DOHH2 (cell line): ENCODE measurements at regions not wholly inside any gene's neighbourhood (a gene's known extent, or its start where the extent isn't known, plus 50 kb on each side); places are given as distances from the start of the nearest gene placed in this dataset.

Experiments used
- H3F3A ChIP-seq: fragments of 200-600 bp; sonication (generic), shearing (Covaris generic); 2 replicates; pipeline ENCODE4 v1.6.0; 2016; ENCODE audit warnings: antibody characterized with exemption, mild to moderate bottlenecking; ENCODE audit not compliant: control insufficient read depth, insufficient read depth
- H3K27ac ChIP-seq: fragments of 200-600 bp; sonication (generic); 2 replicates; pipeline ENCODE4 v1.5.1; 2014; ENCODE audit warnings: low read depth, mild to moderate bottlenecking, low read length, moderate library complexity
- H3K27me3 ChIP-seq: fragments of 200-600 bp; sonication (generic); 2 replicates; pipeline ENCODE4 v1.6.1; 2014; ENCODE audit warnings: mild to moderate bottlenecking, low read length, mixed read lengths; ENCODE audit not compliant: control insufficient read depth
- H3K36me3 ChIP-seq: fragments of 200-600 bp; sonication (generic); 2 replicates; pipeline ENCODE4 v1.6.1; 2014; ENCODE audit warnings: mild to moderate bottlenecking, low read length, moderate library complexity, mixed read lengths; ENCODE audit not compliant: control insufficient read depth
- H3K4me1 ChIP-seq: fragments of 200-600 bp; sonication (generic); 2 replicates; pipeline ENCODE4 v1.6.1; 2014; ENCODE audit warnings: mild to moderate bottlenecking, low read length, mixed read lengths; ENCODE audit not compliant: control insufficient read depth
- H3K4me2 ChIP-seq: fragments of 200-600 bp; sonication (generic); 2 replicates; pipeline ENCODE4 v1.6.0; 2014; ENCODE audit warnings: mild to moderate bottlenecking, low read length, moderate library complexity
- H3K4me3 ChIP-seq: fragments of 200-600 bp; sonication (generic); 2 replicates; pipeline ENCODE4 v1.5.1; 2014; ENCODE audit warnings: mild to moderate bottlenecking, low read length, mixed read lengths
- H3K79me2 ChIP-seq: fragments of 200-600 bp; sonication (generic); 2 replicates; pipeline ENCODE4 v1.6.1; 2014; ENCODE audit warnings: mild to moderate bottlenecking, low read length, mixed read lengths; ENCODE audit not compliant: control insufficient read depth
- H3K9me2 ChIP-seq: fragments of 200-600 bp; sonication (generic); replicated peaks from 2 replicates; pipeline ENCODE4 v1.6.1; 2014; ENCODE audit warnings: mild to moderate bottlenecking, low read length, mixed read lengths; ENCODE audit not compliant: control insufficient read depth
- H3K9me3 ChIP-seq: fragments of 200-600 bp; sonication (generic); 2 replicates; pipeline ENCODE4 v1.6.1; 2014; ENCODE audit warnings: antibody characterized with exemption, low read length, mixed read lengths; ENCODE audit not compliant: control insufficient read depth, insufficient read depth
- H4K20me1 ChIP-seq: fragments of 200-600 bp; sonication (generic); 2 replicates; pipeline ENCODE4 v1.6.0; 2014; ENCODE audit warnings: low read depth, mild to moderate bottlenecking, antibody characterized with exemption, low read length, moderate library complexity; ENCODE audit not compliant: control insufficient read depth, insufficient read depth
- EZH2phosphoT487 ChIP-seq: fragments of 200-600 bp; sonication (generic); IDR thresholded peaks from 2 replicates; pipeline ENCODE4 v1.6.1; 2017; ENCODE audit warnings: borderline replicate concordance, mild to moderate bottlenecking, antibody characterized with exemption, low read length, moderate library complexity, mixed read lengths
- TF ChIP-seq, protein P1 (sequence below): fragments of 200-600 bp; sonication (generic); IDR thresholded peaks from one replicate; pipeline ENCODE4 v1.5.1; 2014; ENCODE audit warnings: antibody characterized with exemption, mild to moderate bottlenecking, low read depth, low read length; ENCODE audit not compliant: poor library complexity, severe bottlenecking

DNA sequence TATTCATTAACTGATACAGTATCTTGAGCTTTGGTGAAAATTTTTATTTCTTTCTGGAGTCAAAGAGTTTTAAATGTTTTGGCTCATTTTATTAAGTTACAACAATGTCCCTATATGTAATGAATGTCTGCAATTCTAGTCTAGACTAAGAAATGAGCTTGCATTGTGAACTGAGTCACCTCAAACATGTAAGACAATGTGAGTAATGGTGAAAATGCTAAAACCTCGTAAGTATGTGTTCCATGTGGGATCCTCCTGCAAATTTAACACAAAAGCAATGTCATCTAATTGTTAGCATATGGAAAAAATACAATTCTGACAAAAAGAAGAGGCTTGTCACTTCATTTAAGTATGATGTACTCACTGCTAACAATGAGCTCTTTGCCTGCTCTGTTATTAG, 480.5 kb upstream of the FSTL5 start:
- H3F3A ChIP-seq: no peaks in the 10 kb centered on the region
- H3K27ac ChIP-seq: no peak overlapping the region
- H4K20me1 ChIP-seq: no peaks in the 10 kb centered on the region
- H3K27me3 ChIP-seq: no peaks in the 10 kb centered on the region
- TF ChIP-seq EZH2phosphoT487: no peak
- TF ChIP-seq, protein P1, sequence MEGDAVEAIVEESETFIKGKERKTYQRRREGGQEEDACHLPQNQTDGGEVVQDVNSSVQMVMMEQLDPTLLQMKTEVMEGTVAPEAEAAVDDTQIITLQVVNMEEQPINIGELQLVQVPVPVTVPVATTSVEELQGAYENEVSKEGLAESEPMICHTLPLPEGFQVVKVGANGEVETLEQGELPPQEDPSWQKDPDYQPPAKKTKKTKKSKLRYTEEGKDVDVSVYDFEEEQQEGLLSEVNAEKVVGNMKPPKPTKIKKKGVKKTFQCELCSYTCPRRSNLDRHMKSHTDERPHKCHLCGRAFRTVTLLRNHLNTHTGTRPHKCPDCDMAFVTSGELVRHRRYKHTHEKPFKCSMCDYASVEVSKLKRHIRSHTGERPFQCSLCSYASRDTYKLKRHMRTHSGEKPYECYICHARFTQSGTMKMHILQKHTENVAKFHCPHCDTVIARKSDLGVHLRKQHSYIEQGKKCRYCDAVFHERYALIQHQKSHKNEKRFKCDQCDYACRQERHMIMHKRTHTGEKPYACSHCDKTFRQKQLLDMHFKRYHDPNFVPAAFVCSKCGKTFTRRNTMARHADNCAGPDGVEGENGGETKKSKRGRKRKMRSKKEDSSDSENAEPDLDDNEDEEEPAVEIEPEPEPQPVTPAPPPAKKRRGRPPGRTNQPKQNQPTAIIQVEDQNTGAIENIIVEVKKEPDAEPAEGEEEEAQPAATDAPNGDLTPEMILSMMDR: no peak
- no peaks in the 10 kb centered on the region for H3K9me2 ChIP-seq
- no peaks in the 10 kb centered on the region for H3K36me3 ChIP-seq
- no peaks in the 10 kb centered on the region for H3K79me2 ChIP-seq
- no peaks in the 10 kb centered on the region for H3K9me3 ChIP-seq
- no peak overlapping the region for H3K4me3 ChIP-seq
- H3K4me2 ChIP-seq: no peak overlapping the region
- peaks cover 3% of the 10 kb centered on the region; the same call in 1 of the 2 replicates for H3K4me1 ChIP-seq

DNA sequence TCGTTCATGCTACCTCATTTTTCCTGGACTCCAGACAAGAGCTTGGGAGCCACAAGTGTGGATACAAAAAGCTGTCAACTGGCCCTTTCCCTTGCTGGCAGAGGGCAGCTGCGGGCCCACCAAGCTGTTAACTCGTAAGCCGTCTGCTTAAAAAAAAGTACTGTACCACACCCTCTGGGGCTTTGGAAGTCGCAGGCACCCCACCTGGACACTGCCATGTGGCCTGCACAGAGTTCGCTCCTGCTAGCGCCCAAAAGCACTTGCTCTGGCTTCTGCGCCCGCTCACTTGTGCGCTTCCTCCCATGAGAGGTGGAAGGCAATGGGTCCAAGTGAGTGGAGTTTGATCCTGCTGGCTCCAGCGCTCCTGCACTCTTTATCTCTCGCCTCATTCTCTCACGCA, 476.4 kb upstream of the FSTL5 start:
- TF ChIP-seq, protein P1: no peak
- TF ChIP-seq EZH2phosphoT487: no peak

DNA sequence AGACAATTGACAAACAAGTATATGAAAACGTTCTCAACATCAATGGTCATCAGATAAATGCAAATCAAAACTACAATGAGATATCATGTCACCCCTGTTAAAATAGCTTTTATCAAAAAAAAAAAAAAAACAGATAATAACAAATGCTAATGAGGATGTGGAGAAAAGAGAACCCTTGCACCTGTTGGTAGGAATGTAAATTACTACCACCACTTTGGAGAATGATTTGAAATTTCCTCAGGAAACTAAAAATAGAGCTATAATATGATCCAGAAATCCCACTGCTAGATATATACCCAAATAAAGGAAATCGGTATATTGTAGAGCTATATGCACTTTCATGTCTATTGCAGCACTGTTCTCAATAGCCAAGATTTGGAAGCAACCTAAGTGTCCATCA, 470.6 kb upstream of the FSTL5 start:
- Histone ChIP-seq H3K4me3 (no peak overlapping the region), H3K4me2 (no peak overlapping the region), H4K20me1 (no peaks in the 10 kb centered on the region), H3K36me3 (no peaks in the 10 kb centered on the region), H3K4me1 (no peaks in the 10 kb centered on the region), H3K27me3 (no peaks in the 10 kb centered on the region), H3K9me2 (no peaks in the 10 kb centered on the region), H3K9me3 (no peaks in the 10 kb centered on the region), H3K79me2 (no peaks in the 10 kb centered on the region), H3K27ac (no peak overlapping the region), H3F3A (no peaks in the 10 kb centered on the region)
- TF ChIP-seq EZH2phosphoT487: no peak
- TF ChIP-seq, protein P1: no peak

More for the DNA sequence above, 476.4 kb upstream of the FSTL5 start:
- Histone ChIP-seq H3K4me2 (no peak overlapping the region), H3K27ac (no peak overlapping the region), H3K27me3 (no peaks in the 10 kb centered on the region), H3K4me3 (no peak overlapping the region), H3F3A (no peaks in the 10 kb centered on the region), H3K4me1 (no peaks in the 10 kb centered on the region), H3K9me2 (no peaks in the 10 kb centered on the region), H4K20me1 (no peaks in the 10 kb centered on the region), H3K9me3 (no peaks in the 10 kb centered on the region), H3K36me3 (no peaks in the 10 kb centered on the region), H3K79me2 (no peaks in the 10 kb centered on the region)

DNA sequence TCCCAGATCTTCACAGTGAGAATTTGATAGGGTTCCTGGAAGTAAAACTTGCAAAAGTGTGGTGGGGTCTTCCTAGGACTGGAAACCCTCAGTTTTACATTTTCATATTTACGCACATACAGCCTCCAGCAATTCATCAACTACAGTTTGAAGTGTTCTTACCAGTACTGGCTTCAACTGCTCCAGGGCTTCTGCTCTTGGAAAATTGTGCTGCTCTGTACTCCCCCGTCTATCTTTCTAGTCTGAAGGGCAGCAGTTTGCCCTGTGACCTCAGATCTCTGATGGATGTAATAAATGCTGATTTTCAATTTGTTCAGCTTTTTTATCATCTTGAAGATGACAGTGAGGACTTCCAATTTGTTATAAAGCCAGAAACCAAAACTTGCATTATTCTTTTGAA, 458.9 kb upstream of the FSTL5 start:
- Histone ChIP-seq H3K79me2 (no peaks in the 10 kb centered on the region), H3K9me3 (no peaks in the 10 kb centered on the region), H3K4me1 (no peaks in the 10 kb centered on the region), H3K27ac (no peak overlapping the region), H3K36me3 (no peaks in the 10 kb centered on the region), H3K9me2 (no peaks in the 10 kb centered on the region), H3F3A (no peaks in the 10 kb centered on the region), H3K4me3 (no peak overlapping the region), H3K4me2 (no peak overlapping the region), H3K27me3 (no peaks in the 10 kb centered on the region), H4K20me1 (no peaks in the 10 kb centered on the region)
- TF ChIP-seq EZH2phosphoT487: no peak
- TF ChIP-seq, protein P1: no peak
